ENCODE measurements at regions not wholly inside any gene's neighbourhood (a gene's known extent, or its start where the extent isn't known, plus 50 kb on each side); places are given as distances from the start of the nearest gene placed in this dataset.

DNA sequence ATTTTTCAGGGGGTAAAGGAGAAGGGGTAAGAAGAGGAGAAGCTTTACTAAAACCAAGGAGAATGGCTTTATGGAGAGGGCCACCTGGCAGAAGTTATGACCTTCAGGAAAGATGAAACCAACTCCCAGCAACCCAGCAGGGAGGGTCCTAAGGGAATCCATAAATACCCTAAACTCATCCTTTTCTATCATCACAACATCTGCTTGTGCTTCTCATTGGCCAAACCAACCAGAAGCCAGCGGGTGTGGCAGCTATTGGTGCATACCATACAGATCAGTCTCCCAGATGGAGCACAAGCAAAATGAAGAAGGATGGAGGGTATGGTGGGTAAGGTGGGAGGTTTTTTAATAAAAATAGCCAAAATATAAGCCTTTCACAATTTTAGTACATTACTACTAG, 58.5 kb upstream of the ARSJ start:
- Histone ChIP-seq H3K27ac (no peak overlapping the region), H3K36me3 (ENCODE audit: low read depth) (no peaks in the 10 kb centered on the region), H3K79me2 (ENCODE audit: low read depth) (no peaks in the 10 kb centered on the region), H3K4me2 (no peak overlapping the region), H3K27me3 (ENCODE audit: insufficient read depth, low read depth) (no peaks in the 10 kb centered on the region), H3K4me1 (replicated peaks; ENCODE audit: insufficient read depth) (no peaks in the 10 kb centered on the region), H2AFZ (no peak overlapping the region), H3F3A (ENCODE audit: insufficient read depth, low read depth) (no peaks in the 10 kb centered on the region), H3K9me2 (ENCODE audit: insufficient read depth) (no peaks in the 10 kb centered on the region), H3K9me3 (ENCODE audit: insufficient read depth, low read depth) (no peaks in the 10 kb centered on the region), H4K20me1 (ENCODE audit: insufficient read depth) (no peaks in the 10 kb centered on the region), H3K4me3 (no peak overlapping the region)
- ChIA-PET POLR2A (ENCODE audit: unreplicated experiment) (no interaction called here), CTCF (no interaction called here)
- intact Hi-C loops (cut with micrococcal nuclease; ENCODE audit: unreplicated experiment), result no loop called here
- DNase-seq, result no peak
- no TSS peak for BruUV-seq (replicated peaks)
- no peak for TF ChIP-seq EZH2 (IDR thresholded peaks at IDR 0.05; ENCODE audit: low read depth)
- TF ChIP-seq, protein P1, sequence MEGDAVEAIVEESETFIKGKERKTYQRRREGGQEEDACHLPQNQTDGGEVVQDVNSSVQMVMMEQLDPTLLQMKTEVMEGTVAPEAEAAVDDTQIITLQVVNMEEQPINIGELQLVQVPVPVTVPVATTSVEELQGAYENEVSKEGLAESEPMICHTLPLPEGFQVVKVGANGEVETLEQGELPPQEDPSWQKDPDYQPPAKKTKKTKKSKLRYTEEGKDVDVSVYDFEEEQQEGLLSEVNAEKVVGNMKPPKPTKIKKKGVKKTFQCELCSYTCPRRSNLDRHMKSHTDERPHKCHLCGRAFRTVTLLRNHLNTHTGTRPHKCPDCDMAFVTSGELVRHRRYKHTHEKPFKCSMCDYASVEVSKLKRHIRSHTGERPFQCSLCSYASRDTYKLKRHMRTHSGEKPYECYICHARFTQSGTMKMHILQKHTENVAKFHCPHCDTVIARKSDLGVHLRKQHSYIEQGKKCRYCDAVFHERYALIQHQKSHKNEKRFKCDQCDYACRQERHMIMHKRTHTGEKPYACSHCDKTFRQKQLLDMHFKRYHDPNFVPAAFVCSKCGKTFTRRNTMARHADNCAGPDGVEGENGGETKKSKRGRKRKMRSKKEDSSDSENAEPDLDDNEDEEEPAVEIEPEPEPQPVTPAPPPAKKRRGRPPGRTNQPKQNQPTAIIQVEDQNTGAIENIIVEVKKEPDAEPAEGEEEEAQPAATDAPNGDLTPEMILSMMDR (conservative IDR thresholded peaks at IDR 0.05), result no peak

DNA sequence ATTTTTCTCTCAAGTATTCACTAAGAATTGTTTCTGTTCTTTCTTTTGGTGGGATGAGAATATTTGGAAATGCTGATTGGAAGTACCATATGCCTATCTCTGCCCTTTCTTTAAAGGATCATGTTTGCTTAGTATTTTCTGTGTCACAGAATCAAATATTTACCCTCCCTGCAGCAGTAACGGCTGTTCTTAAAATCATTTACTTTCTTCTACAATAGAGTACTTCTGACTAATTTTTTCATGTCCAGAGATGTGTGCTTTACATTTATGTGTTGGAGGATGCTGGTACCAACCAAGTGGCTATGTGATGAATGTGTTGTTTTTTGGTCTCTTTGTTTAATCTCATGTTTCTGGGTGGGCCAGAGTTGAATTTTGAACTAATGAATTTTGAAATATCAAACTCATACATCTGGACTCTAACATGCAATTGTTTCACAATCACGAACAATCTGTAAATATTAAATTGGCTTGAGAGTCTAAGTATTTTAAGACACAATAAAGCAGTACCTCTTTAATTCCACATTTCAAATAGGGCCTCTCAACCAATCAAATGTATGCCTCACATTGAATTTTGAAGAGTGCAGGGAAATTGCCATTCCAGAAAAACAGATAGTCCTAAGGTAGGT, 59.4 kb upstream of the ARSJ start:
- H3K36me3 ChIP-seq (ENCODE audit: low read depth), result no peaks in the 10 kb centered on the region
- no peak overlapping the region for H3K4me3 ChIP-seq
- DNase-seq, result no peak
- no peak overlapping the region for H3K27ac ChIP-seq
- CTCF ChIA-PET, result no interaction called here
- H3K9me3 ChIP-seq (ENCODE audit: insufficient read depth, low read depth), result no peaks in the 10 kb centered on the region
- no peaks in the 10 kb centered on the region for H4K20me1 ChIP-seq (ENCODE audit: insufficient read depth)
- POLR2A ChIA-PET (ENCODE audit: unreplicated experiment), result no interaction called here
- H3F3A ChIP-seq (ENCODE audit: insufficient read depth, low read depth), result no peaks in the 10 kb centered on the region
- H3K4me2 ChIP-seq, result no peak overlapping the region
- TF ChIP-seq EZH2 (IDR thresholded peaks at IDR 0.05; ENCODE audit: low read depth), result no peak
- TF ChIP-seq, protein P1 (conservative IDR thresholded peaks at IDR 0.05), result no peak
- no peak overlapping the region for H2AFZ ChIP-seq
- no peaks in the 10 kb centered on the region for H3K79me2 ChIP-seq (ENCODE audit: low read depth)
- H3K27me3 ChIP-seq (ENCODE audit: insufficient read depth, low read depth), result no peaks in the 10 kb centered on the region
- H3K4me1 ChIP-seq (replicated peaks; ENCODE audit: insufficient read depth), result no peaks in the 10 kb centered on the region
- BruUV-seq (replicated peaks), result no TSS peak
- H3K9me2 ChIP-seq (ENCODE audit: insufficient read depth), result no peaks in the 10 kb centered on the region
- intact Hi-C loops (cut with micrococcal nuclease; ENCODE audit: unreplicated experiment), result no loop called here

GRCh38 chr4:114040319-114041116, 61.1 kb upstream of the ARSJ start:
- no peaks in the 10 kb centered on the region for H3K9me3 ChIP-seq (ENCODE audit: insufficient read depth, low read depth)
- H3K4me1 ChIP-seq (replicated peaks; ENCODE audit: insufficient read depth), result no peaks in the 10 kb centered on the region
- DNase-seq, result peak in 1 of 2 experiments; percentile 2
- no peak overlapping the region for H2AFZ ChIP-seq
- no peaks in the 10 kb centered on the region for H3K9me2 ChIP-seq (ENCODE audit: insufficient read depth)
- H3K36me3 ChIP-seq (ENCODE audit: low read depth), result no peaks in the 10 kb centered on the region
- no TSS peak for BruUV-seq (replicated peaks)
- intact Hi-C loops (cut with micrococcal nuclease; ENCODE audit: unreplicated experiment), result no loop called here
- H3K4me2 ChIP-seq, result no peak overlapping the region
- H3K27me3 ChIP-seq (ENCODE audit: insufficient read depth, low read depth), result no peaks in the 10 kb centered on the region
- no peaks in the 10 kb centered on the region for H4K20me1 ChIP-seq (ENCODE audit: insufficient read depth)
- H3K4me3 ChIP-seq, result no peak overlapping the region
- TF ChIP-seq, protein P1 (conservative IDR thresholded peaks at IDR 0.05), result no peak
- no peak for TF ChIP-seq EZH2 (IDR thresholded peaks at IDR 0.05; ENCODE audit: low read depth)
- H3K27ac ChIP-seq, result no peak overlapping the region
- ChIA-PET POLR2A (ENCODE audit: unreplicated experiment) (no interaction called here), CTCF (no interaction called here)
- H3K79me2 ChIP-seq (ENCODE audit: low read depth), result no peaks in the 10 kb centered on the region
- H3F3A ChIP-seq (ENCODE audit: insufficient read depth, low read depth), result no peaks in the 10 kb centered on the region

All from PC-9 (cell line).